ENCODE measurements at regions not wholly inside any gene's neighbourhood (a gene's known extent, or its start where the extent isn't known, plus 50 kb on each side); places are given as distances from the start of the nearest gene placed in this dataset.
A peak's percentile ranks its signal among the peaks of the same experiment; 100 is the strongest.

DNA sequence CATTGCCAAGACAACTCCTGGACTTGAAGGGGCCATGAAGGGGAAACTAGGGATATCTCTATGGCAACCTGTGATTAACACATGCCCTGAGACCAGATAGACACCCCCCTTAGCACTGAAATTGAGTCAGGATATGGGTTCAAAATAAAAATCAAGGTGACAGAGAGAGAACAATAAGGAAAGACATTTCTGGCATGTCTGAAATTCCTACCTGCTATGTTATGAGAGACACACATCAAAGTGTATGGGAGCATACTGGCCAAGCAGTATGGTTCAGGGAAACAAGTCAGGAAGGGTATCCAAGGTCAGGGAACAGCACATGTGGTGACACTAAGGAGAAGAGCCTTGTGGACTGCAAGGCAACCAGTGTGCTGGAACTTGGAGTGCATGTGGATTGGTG lies 388.7 kb downstream of the SHQ1 start:
- no peak for DNase-seq (ENCODE audit: low spot score)

GRCh38 chr3:72458375-72458774 lies 389.9 kb downstream of the SHQ1 start:
- DNase-seq (ENCODE audit: low spot score), result no peak

GRCh38 chr3:72454441-72454840 lies 393.8 kb downstream of the SHQ1 start:
- no peak for DNase-seq (ENCODE audit: low spot score)

- DNase-seq (ENCODE audit: low spot score), result no peak
These were observed 394.5 kb downstream of the SHQ1 start for GRCh38 chr3:72453706-72454105.

DNA sequence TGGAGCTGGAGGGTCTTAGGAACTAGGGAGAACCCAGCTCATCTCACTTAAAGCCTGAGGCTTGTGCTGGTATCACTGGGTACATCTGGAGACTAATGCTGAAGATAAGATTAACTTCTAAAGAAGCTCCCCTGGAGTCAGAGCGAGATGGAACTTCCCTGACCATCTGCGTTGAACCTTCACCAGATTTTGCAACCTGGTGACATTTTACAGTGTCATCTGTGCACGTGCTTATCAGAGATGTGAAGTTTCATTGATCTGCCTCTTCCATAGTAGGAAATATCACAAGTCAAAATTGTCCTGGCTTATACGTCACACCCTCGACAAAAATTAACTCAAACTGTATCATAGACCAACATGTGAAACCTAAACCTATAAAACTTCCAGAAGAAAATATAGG lies 395.5 kb downstream of the SHQ1 start:
- no peak for DNase-seq (ENCODE audit: low spot score)

DNA sequence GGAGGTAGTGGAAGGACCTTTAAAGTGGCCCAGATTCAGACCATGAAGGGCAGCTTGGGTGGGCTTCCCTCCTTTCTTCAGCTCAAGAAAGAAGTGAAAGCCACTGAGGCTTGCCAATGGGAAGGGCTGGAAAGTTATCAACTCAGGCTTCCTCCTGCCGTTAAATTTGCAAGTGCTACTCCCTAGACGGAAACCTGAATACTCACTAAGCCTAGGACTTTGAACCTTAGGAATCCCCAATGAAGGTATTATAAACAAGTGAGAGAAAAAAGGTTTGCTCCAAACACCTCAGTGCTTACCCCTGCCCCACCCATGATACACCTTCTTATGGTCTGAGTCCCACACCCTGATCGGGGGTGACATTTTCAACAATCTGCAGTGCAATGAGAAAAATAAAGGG lies 396.4 kb downstream of the SHQ1 start:
- DNase-seq (ENCODE audit: low spot score), result no peak

GRCh38 chr3:72449551-72449950 lies 398.7 kb downstream of the SHQ1 start:
- DNase-seq (ENCODE audit: low spot score), result no peak

DNA sequence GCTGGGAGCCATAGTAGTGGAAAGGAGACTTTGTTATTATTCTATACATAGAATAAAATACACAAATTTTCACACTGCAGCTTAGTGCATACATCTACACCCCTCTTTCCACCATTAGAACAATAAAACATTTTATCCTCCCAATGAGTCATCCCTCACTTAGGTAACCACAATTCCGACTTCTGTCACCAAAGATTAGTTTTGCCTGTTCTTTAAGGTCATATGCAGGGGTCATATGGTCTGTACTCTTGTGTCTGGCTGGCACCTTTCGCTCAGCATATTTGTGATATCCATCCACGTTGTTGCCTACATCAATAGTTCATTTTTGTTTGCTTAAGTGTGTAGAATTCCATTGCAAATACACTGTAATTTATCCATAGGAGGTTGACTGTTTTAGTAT lies 399.4 kb downstream of the SHQ1 start:
- DNase-seq (ENCODE audit: low spot score), result peak; percentile 71

DNA sequence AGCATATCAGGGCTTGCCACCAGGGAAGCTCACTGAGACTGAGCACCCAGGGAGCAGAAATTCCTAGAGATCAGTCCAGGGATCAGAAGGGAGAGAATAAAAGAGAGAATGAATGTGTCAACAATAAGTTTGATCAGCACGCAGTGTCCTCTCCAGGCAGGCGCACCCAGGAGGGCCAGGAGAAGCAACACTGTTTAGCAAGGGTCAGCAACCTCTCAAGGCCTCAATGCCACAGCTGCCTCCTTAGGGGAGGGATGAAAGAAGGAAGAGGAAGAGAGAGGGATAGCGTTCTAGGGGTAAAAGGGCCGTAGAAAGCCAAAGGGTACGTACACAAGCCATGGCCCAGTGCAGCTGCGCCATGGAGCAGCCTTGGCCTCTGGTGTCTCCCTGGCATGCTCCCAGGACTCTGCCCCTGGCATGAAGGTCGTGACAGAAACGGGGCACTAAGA lies 399.8 kb downstream of the SHQ1 start:
- DNase-seq (ENCODE audit: low spot score), result no peak

DNA sequence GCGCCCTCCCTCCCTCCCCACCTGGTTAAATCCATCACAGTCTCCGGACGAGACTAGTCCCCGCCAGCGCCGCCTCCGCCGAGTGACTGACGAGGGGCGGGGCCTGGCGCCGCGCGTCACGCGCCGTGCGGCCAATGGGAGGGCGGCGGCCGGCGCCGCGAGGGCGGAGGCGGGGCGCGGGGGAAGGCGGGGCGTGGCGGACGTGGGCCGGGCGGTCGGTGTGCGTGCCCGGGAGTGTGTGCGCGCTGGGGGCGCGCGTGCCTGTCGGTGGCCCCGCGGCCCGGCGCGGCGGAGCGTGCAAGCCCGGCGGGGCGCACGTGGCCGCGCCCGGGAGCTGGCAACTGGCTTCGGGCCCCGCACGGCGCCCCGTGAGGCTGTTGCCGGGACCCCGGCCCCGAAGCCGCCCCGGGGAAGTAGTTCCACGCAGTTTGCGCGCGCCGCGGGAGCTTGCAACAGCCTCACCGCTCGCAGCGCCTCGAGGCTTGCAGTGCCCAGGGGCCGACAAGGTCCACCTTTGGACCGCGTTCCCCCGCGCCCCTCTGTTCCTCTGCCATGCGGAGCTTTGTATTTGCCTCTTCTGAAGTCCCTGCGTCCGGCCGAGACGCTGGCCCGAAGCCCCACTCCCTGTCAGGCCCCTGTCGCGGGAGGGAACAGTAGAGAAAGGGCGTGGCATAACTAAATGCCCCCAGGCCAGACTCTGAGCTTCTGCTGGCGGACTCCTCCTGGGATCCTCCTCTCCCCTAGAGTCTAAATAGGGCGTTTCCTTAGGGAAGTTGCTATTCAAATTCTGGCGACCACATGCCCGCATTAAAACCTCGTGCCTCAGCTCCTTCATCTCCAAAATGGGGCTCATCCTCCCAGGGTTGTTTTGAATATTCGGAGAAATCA lies 400.9 kb downstream of the SHQ1 start:
- DNase-seq (ENCODE audit: low spot score), result peak; percentile 89

- DNase-seq (ENCODE audit: low spot score), result no peak
These were observed 401.8 kb downstream of the SHQ1 start, which contains the start of gene RYBP for GRCh38 chr3:72446218-72447058. TSS of gene RYBP (minus strand) at chr3:72446621.

DNA sequence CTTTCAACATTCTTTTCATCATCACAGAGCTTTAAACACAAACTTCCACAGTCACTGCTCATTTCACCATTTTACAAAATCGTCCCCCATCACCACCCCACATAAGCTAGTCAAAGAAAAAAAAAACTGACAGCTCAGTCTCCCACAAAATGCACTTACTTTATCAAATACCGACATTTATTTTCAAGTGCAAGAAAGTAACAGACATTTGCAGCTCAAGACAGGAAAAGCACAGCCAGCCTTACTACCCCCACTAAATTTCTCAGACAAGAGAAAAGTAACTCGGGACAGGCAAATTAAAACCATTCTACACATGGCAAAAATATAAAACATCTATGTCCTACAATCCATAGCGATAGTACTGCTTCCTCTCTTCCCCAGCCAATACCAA lies 402.4 kb downstream of the SHQ1 start:
- no peak for DNase-seq (ENCODE audit: low spot score)

GRCh38 chr3:72444656-72445223 lies 403.5 kb downstream of the SHQ1 start:
- DNase-seq (ENCODE audit: low spot score), result no peak

DNA sequence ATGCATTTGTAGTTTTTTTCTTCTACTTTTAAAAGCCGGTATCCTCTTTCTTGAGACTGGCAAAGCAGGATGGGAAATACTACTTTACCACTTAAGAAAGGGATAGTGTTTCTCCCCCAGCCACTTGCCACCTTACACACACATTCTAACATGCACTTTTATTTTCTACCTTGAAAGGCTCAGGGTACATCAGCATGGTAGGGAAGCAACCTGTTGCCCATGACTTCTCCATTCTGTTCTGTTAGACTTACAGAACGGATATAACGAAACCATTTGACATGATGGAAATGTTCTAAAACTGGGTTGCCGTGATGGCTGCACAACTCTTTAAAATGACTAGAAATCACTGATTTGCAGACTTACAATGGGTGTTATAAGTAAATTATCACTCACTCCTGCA lies 405.5 kb downstream of the SHQ1 start:
- no peak for DNase-seq (ENCODE audit: low spot score)

DNA sequence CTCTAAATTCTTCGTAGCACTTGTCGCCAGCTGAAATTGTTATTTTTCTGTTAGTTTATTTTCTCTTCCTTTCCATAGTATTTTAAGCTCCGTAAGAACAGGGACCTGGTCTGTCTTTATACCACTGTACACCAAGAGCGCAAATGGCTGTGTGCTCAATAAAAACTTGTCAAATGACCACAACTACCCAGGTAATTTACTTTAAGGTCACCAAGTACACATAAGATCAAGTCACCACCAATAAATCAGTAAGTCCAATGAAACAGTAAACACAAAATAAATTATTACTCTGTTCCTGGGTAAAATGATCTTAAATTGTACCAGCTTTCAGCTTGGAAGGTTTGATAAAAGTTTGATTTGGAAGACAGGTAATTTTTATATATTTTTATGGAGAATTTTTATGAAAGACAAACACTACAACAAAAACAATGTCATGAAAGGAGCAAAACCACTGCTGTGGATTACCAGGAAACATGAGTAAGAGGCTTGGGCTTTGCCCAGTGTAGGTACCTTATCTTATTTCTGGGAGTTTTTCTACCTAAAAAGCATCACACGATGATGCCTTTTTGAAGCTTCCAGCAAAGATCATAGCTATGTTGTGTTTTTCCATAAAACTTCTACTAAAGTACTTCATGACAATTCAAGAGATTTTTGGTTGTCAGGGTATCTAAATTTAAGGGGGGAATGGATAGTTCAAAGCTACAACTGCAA lies 406.8 kb downstream of the SHQ1 start:
- no peak for DNase-seq (ENCODE audit: low spot score)

GRCh38 chr3:72440491-72440890 lies 407.8 kb downstream of the SHQ1 start:
- DNase-seq (ENCODE audit: low spot score), result no peak

DNA sequence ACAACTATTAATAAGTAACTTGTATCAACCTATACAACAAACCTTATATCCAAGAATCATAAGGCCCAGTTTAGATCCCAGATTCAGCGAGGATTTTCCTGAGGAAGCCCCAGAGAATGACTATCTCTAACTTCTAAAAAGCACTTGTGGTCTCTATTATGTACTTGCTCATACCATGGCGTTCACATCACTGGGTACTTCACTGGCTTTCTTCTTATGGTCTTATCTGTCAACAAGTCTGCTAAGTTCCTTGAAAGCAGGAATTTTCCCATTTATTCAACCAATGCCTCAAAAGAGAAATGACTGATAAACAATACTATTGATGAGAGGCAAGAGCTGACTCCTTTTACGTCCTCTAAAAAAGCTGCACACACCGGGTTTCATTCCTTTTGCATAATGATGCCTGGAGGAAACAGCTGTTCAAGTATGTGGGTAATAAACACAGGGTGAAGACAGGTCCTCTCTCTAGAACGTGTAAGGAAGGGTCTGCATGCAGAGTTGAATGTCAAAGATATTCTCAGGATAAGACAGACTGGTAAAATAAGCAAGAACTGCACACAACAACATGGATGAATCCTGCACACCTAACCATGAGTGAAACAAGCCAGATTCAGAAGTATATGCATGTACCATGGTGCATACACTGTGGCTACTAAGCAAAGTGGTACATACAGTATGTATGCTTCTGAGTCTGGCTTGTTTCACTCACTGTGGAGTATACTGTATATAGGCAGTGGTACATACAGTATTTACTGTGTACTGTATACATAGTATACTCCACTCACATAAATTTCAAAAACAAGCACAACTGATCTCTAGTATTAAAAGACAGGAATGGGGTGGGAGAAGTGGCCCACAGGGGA lies 408.7 kb downstream of the SHQ1 start:
- no peak for DNase-seq (ENCODE audit: low spot score)

DNA sequence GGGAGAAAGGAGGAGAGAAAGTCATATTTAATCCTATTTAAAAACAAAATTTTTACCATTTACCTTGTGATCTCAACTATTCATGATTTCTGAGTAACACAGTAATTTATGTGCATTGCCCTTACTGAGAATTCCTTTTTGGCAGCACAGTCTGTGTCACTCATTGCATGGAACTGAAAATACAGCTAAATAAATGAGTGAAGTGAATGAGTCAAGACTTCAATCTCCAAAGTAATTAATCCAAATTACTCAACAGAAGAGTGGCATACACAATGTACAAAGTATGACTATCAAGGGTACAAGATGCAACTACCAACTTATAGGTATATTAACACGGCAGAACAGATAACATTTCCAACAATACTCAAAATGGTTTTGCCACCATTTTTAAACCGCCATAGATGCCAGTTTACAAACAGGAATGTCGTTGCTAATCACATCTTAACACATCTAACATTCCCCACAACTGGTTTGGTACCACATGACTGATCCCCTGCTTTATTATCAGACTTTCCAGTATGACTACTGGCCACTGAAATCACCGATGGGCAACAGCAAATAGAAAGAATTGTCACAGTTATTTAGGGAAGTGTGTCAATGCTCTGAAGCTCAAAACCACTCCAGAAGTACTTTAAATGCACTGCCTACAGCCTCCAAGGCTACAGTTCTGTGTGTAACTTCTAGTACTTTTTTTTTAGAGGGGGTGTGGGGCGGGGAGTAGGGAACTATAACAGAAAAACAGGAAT lies 410.4 kb downstream of the SHQ1 start:
- DNase-seq (ENCODE audit: low spot score), result no peak

GRCh38 chr3:72436863-72437592 lies 411.2 kb downstream of the SHQ1 start:
- no peak for DNase-seq (ENCODE audit: low spot score)

- DNase-seq (ENCODE audit: low spot score), result no peak
These were observed 413.9 kb downstream of the SHQ1 start for GRCh38 chr3:72434296-72434695.
